ENCODE measurements at regions not wholly inside any gene's neighbourhood (a gene's known extent, or its start where the extent isn't known, plus 50 kb on each side); places are given as distances from the start of the nearest gene placed in this dataset.

GRCh38 chr12:20194171-20194570 is 174.2 kb upstream of the PDE3A start:
- no TSS peak for BruUV-seq (replicated peaks)
- intact Hi-C loops (cut with micrococcal nuclease): no loop called here

More at GRCh38 chr12:20194171-20194570, 174.2 kb upstream of the PDE3A start:
- POLR2A ChIA-PET: no interaction called here
- CTCF ChIA-PET: no interaction called here
- no peak overlapping the region for H3K4me3 ChIP-seq (replicated peaks in 1 of 2; ENCODE audit: low read depth in 1 of 2, low read length in 2 of 2)
- H3K36me3 ChIP-seq (ENCODE audit: control insufficient read depth in 1 of 2, insufficient read depth in 2 of 2, low read length in 2 of 2): no peaks in the 10 kb centered on the region
- no peak overlapping the region for H3K9ac ChIP-seq (ENCODE audit: low read length)
- no peak for DNase-seq (ENCODE audit: low read depth, low spot score)
- H3K4me2 ChIP-seq (ENCODE audit: low read length): no peak overlapping the region
- H3K4me1 ChIP-seq (ENCODE audit: control insufficient read depth in 1 of 2, insufficient read depth in 2 of 2, low read length in 2 of 2): no peaks in the 10 kb centered on the region
- no peak overlapping the region for H3K27ac ChIP-seq (ENCODE audit: low read depth, low read length)
- no peaks in the 10 kb centered on the region for H3K9me3 ChIP-seq (ENCODE audit: control insufficient read depth in 1 of 2, insufficient read depth in 1 of 2, low read depth in 1 of 2, low read length in 2 of 2)
- TF ChIP-seq ZBTB33 (IDR thresholded peaks at IDR 0.05; ENCODE audit: extremely low read depth, insufficient replicate concordance, low read length) (no peak), MAX (IDR thresholded peaks at IDR 0.05) (no peak), ELF1 (IDR thresholded peaks at IDR 0.05; ENCODE audit: borderline replicate concordance, low read depth) (no peak), RAD21 (IDR thresholded peaks at IDR 0.05; ENCODE audit: low read depth) (peak; percentile 20; the same call in 1 of the 2 replicates), FOSL1 (IDR thresholded peaks at IDR 0.05; ENCODE audit: low read depth) (no peak), EZH2phosphoT487 (IDR thresholded peaks at IDR 0.05; ENCODE audit: borderline replicate concordance) (no peak), TCF7L2 (IDR thresholded peaks at IDR 0.05; ENCODE audit: borderline replicate concordance, extremely low read depth, insufficient read depth, insufficient read length) (no peak), POLR2AphosphoS5 (IDR thresholded peaks at IDR 0.05; ENCODE audit: low read depth, low read length) (no peak), CTCF (IDR thresholded peaks at IDR 0.05 in 2 of 3, conservative IDR thresholded peaks at IDR 0.05 in 1 of 3; ENCODE audit: borderline replicate concordance in 1 of 3, insufficient read depth in 1 of 3, low read depth in 2 of 3, low read length in 2 of 3) (peak in 2 of 3 experiments; percentile 33 to 38; a peak in 4 of 6 replicates)
- ATAC-seq: peak; percentile 58
- no peaks in the 10 kb centered on the region for H3K9me2 ChIP-seq (ENCODE audit: insufficient read depth)
- H3K79me2 ChIP-seq (ENCODE audit: insufficient read depth, low read length): no peaks in the 10 kb centered on the region
- H4K20me1 ChIP-seq (ENCODE audit: insufficient read depth): no peaks in the 10 kb centered on the region
- no peaks in the 10 kb centered on the region for H3K27me3 ChIP-seq (ENCODE audit: insufficient read depth, low read length)
- no peak overlapping the region for H2AFZ ChIP-seq (ENCODE audit: low read depth, low read length, poor library complexity, severe bottlenecking)
- RAD21 ChIA-PET (ENCODE audit: low non-redundant PET in 1 of 2, low total read pairs in 2 of 2, uncharacterized antibody in 2 of 2, unreplicated experiment in 2 of 2): no interaction called here
